Activated CD4-positive, alpha-beta T cell treated with anti-CD3 and anti-CD28 coated beads, Interleukin-2, Interleukin-4, amounts not matched to agents 100 ng/mL and 50 ng/mL, durations not matched to agents 16 hours and 8 hours (primary cell): ENCODE measurements at regions not wholly inside any gene's neighbourhood (a gene's known extent, or its start where the extent isn't known, plus 50 kb on each side); places are given as distances from the start of the nearest gene placed in this dataset.
"Not testable (repeated sequence)": the region's sequence is repeated elsewhere in the genome, so short reads cannot be mapped to it uniquely, and the experiment has no call there.

Experiments
- DNase-seq: peaks from one replicate; pipeline ENCODE4 v3.0.0-alpha.2; 2020; ENCODE audit warnings: low spot score

- not testable (repeated sequence) for DNase-seq
Observed at GRCh38 chr1:83472066-83472465, 526.9 kb downstream of the TTLL7 start.

- DNase-seq: not testable (repeated sequence)
Observed at GRCh38 chr1:83471272-83471671, 527.7 kb downstream of the TTLL7 start.

DNA sequence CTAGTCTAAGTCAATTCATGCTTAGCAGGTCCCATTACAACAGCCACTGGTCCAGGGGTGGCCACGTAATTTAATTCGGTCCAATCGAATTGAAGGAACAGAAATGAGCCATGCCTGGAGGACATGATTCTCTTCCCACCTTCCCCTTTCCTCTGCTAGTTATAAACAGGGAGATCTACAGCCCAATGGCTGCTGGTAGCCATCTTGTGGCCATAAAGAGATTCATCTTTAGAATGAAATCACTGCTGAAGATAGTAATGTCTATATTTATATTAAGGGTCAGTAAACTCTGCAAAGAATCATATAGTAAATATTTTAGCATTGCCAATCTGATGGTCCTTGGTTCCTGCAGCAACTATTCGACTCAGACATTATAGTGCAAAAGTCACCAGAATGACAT is 530.6 kb downstream of the TTLL7 start:
- DNase-seq: not testable (repeated sequence)

GRCh38 chr1:83457735-83458248 is 541.1 kb downstream of the TTLL7 start:
- not testable (repeated sequence) for DNase-seq

- not testable (repeated sequence) for DNase-seq
Observed at GRCh38 chr1:83457281-83457680, 541.7 kb downstream of the TTLL7 start.

DNA sequence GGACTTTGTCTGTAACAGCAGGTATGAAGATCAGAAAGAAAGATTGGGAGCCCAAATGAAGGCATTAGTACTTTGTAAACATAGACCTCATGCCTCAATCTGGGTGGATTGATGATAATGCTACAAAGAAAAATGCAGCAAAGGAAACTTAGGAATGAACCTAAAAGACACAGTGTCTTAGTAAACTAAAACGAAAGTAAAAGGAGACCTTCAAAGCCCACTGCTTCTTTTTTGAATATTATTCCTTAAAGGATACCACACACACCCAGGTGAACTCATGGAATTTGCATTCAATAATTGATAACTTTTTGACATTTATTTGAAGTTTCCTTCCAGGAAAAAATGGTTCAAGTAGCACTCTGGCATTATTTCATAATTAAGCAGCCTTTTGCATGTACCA is 543.2 kb downstream of the TTLL7 start:
- DNase-seq: not testable (repeated sequence)

DNA sequence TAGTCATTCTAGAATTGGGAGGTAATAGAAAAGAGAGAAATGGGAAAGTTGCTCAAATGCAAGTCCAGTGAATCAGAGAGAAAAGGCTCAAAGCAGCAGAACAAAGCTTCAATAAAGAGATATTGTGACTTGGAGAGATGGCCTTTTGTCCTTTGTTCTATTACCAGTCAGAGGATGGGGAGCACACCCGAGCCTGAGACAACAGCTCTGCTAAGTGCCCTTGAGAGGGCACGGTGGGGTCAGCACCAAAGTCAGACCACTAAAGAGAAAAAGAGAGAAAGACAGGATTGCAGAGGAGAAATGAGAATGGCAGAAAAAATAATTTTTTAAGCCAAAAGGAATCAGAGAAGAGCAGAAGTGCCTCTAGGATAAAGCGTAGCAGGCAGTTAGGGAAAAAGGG is 553.1 kb downstream of the TTLL7 start:
- not testable (repeated sequence) for DNase-seq

- not testable (repeated sequence) for DNase-seq
Observed at GRCh38 chr1:83442412-83442811, 556.5 kb downstream of the TTLL7 start.

- not testable (repeated sequence) for DNase-seq
Observed at GRCh38 chr1:83440586-83440985, 558.3 kb downstream of the TTLL7 start.

GRCh38 chr1:83440021-83440420 is 558.9 kb downstream of the TTLL7 start:
- DNase-seq: not testable (repeated sequence)

GRCh38 chr1:83438316-83438715 is 560.6 kb downstream of the TTLL7 start:
- DNase-seq: not testable (repeated sequence)

GRCh38 chr1:83435336-83435735 is 563.6 kb downstream of the TTLL7 start:
- not testable (repeated sequence) for DNase-seq

DNA sequence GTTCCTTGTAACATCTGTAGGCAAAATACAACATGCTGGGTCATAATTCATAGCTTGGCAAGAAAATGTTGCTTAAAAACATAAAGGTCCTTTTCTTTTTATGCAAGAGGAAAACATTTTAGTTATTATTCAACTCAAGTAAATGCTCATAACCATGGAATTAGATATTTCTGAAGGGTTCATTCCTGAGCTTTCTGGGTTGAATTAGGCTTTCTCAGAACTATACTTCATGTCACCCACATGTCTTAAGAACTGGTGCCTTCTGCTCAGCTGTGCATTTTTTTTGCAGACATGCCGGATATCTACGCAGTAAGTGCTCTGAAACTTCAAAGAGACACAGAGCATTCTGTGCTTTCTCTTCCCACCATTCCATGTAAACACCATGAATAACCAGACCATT is 571.4 kb downstream of the TTLL7 start:
- DNase-seq: not testable (repeated sequence)

GRCh38 chr1:83423382-83423781 is 575.5 kb downstream of the TTLL7 start:
- not testable (repeated sequence) for DNase-seq

DNA sequence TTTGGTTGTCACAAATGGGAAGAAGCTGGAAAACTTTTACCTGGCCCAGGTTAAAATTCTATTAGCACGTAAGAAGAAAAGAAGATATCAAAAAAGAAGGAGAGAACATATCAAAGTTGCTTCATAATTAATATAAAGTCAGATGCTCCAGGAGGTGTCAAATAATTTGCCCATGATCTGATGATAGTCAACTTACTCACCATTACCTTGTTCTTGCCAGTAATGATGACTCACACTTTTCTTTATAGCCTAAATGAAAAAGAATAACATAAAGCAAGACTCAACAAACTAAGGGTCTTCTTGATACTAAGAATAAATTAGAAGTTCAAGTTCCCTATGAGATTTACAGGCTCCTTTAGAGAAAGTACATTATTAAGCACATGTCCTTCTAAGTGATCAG is 580.4 kb downstream of the TTLL7 start:
- DNase-seq: no peak

DNA sequence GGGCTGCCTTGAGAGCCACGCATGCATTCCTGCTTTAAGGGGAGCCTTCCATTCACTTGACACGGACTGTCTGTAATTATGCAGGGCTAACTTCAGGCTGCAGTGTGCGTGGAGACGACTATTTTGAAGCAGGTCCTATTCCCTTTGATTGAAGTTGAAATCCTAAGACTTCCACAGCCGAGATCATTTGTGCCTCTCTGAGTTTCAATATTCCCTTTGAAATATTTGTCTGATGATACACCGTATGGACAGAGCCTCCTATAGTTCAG is 585.2 kb downstream of the TTLL7 start:
- not testable (repeated sequence) for DNase-seq

DNA sequence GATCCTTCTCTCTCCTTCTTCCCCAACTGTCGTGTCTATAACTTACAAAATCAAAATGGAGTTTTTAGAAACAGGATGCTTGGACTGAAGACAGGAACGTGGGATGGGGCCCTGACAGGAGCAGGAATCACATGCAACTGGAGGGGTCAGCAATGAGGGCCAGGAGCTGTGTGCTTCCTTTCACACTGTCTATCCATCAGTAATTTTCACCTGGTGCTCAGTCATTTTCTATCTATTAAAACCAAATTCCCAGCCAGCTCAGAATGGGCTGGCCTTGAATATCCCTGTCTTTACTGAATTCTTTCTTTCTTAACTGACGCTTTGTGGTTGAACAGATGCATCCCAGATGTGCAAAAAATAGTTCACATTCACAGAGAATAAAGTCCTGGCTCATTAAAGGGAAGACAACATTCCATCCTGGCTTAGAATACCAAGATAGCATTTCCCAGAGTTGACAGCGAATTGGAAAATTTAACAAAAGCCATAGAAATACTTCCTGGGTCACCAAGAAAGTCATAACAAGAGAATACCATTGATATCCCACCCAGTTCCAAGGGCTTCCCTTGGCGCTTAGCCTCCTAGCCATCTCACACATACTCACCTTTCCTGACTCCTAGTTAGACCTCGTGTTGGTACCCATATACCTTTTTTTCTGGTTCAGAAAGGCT is 588.1 kb downstream of the TTLL7 start:
- not testable (repeated sequence) for DNase-seq

DNA sequence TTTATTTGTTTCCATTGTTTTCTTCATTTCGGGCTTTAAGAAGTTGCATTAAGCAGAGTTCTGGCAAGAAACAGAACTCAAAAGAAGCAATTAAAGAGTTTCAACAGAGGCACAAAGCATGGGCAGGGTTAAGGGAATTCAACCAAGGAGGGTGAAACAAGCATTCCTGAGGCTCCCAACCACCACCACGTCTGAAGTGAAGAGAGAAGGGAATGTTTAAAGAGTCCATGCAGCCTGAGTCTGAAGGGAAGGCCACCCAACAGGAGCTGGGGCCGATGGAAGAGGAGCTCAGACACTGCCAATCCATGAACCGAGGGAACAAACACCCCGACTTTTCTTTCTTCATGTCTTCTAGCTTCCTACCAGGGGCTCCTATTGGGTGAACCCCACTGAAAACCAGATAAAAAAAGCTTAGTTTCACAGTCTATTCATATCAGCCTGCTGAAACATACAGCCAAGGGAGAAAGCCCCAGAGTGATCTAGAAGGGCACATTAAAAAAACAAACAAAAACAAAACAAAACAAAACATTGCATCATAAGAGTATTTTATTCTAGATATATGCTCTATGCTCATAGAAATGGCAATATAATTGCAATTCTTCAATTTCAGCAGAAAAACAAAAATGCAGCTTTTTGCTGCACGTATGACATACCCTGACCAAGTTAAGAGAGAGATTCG is 592.1 kb downstream of the TTLL7 start:
- DNase-seq: not testable (repeated sequence)

GRCh38 chr1:83405789-83406188 is 593.1 kb downstream of the TTLL7 start:
- not testable (repeated sequence) for DNase-seq

DNA sequence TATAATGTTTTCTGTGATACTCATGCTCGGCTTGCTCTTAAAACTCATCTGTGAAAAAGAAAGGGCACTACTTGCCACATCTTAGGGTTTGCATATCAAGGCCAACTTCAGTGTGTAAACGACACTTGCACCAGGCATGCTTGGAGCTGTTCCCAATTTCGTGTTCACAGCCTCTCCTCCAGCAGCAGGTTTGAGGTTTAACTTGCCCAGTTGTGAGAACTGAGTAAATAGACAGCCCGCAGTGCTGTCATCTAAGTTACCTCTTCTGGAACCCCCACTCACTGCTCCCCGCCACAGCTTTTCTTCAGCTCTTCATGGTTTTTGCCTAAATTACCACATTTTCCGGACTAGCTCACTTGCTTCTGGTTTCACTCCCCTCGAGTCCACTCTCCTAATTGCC is 595.4 kb downstream of the TTLL7 start:
- DNase-seq: not testable (repeated sequence)

GRCh38 chr1:83401146-83401545 is 597.8 kb downstream of the TTLL7 start:
- not testable (repeated sequence) for DNase-seq

DNA sequence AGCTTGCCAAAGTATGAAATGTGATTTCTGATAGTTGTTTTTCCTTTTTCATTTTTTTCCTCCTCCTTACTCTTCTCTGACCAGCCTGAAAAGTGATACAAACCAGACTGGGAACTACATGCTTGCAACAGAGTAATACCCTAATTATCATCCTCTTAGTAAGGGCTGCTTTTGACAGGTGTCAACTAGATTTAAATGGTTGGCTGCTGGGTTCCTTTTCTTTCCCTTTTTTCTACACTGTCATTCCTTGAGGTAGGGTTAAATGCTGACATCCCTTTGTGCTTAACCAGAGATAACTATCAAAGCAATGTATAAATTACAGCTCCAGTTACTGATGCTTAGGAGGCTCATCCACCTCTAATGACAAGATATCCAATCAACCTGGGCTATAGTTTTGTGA is 598.8 kb downstream of the TTLL7 start:
- DNase-seq: not testable (repeated sequence)

DNA sequence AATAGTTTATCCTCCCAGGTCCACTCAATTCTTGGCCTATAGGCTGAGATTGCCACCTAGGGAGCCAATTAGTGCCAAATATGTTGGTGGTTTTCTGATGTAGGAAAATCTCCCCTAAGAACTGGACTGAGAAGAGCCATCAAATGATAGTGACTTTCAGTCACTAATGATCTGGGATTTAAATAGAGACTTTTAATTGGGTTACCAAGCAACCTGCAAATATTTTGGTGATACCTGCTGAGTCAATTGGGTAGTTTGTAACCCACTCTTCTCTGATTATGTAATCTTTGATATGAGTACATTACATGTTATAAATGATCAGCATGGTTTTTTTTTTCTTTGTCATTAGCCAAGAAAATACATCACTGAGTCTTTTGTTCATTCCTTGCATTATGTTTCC is 600.8 kb downstream of the TTLL7 start:
- DNase-seq: not testable (repeated sequence)

DNA sequence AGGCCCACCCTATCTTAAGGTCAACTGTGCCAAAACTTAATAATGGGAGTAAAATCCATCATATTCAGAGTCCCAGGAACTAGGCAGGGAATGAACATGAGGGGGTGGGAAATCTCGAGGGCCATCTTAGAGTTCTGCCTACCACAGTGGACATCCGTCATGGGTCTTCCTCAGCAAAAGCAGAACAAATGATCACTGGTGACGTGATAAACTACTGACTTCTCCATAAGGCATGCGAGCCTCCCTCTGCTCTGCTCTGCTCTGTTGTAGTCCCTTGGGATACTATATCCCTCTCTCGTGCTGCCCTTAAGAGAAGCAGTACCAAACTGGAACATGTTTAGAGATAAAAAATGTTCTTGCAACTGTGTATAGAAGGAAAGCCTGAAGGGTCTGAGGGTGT is 603.8 kb downstream of the TTLL7 start:
- DNase-seq: not testable (repeated sequence)
